K562 (cell line): ENCODE measurements at regions not wholly inside any gene's neighbourhood (a gene's known extent, or its start where the extent isn't known, plus 50 kb on each side); places are given as distances from the start of the nearest gene placed in this dataset.

Source experiments
- ARID1B ChIP-seq: fragments of 450-650 bp; IDR thresholded peaks from 2 replicates; pipeline ENCODE4 v1.6.1; 2016; ENCODE audit warnings: antibody characterized with exemption, mild to moderate bottlenecking, inconsistent platforms
- CTCF ChIP-seq, 3 experiments: IDR thresholded peaks in 2 of 3; conservative IDR thresholded peaks in 1 of 3; 2 replicates each; pipeline ENCODE4 v1.5.1; 2011 to 2012; ENCODE audit warnings: low read length in 3 of 3, mild to moderate bottlenecking in 3 of 3, control low read depth in 2 of 3, improper control_type of control experiment in 1 of 3, inconsistent platforms in 1 of 3, low read depth in 1 of 3, mixed read lengths in 1 of 3, moderate library complexity in 1 of 3; ENCODE audit not compliant: insufficient read depth in 2 of 3
- DPF2 ChIP-seq: fragments of 450-650 bp; IDR thresholded peaks from 2 replicates; pipeline ENCODE4 v1.6.1; 2016
- FOXK1 ChIP-seq: sonication (generic); formaldehyde crosslinking; IDR thresholded peaks from 2 replicates; pipeline ENCODE4 v1.8.0; 2022; ENCODE audit warnings: missing genetic modification reagents, mild to moderate bottlenecking, borderline replicate concordance
- HMBOX1 ChIP-seq: sonication (generic); IDR thresholded peaks from 2 replicates; pipeline ENCODE4 v1.6.1; 2016
- MEIS2 ChIP-seq: fragments of 450-650 bp; IDR thresholded peaks from 2 replicates; pipeline ENCODE4 v1.6.1; 2014; ENCODE audit warnings: mild to moderate bottlenecking; ENCODE audit not compliant: partially characterized antibody
- NFIC ChIP-seq: fragments of 450-650 bp; IDR thresholded peaks from 2 replicates; pipeline ENCODE4 v1.6.1; 2017; ENCODE audit warnings: mild to moderate bottlenecking, inconsistent platforms
- POLR2G ChIP-seq: fragments of 200-400 bp; formaldehyde crosslinking; IDR thresholded peaks from 2 replicates; pipeline ENCODE4 v1.6.1; 2017; ENCODE audit warnings: low read depth, mild to moderate bottlenecking, antibody characterized with exemption, low read length, moderate library complexity
- RB1 ChIP-seq: fragments of 450-650 bp; IDR thresholded peaks from 2 replicates; pipeline ENCODE4 v1.6.1; 2017; ENCODE audit warnings: low read depth, mild to moderate bottlenecking
- RCOR1 ChIP-seq, 2 experiments: IDR thresholded peaks; 2 replicates each; pipeline ENCODE4 v1.6.1; 2012; ENCODE audit warnings: low read depth in 2 of 2, low read length in 2 of 2, borderline replicate concordance in 1 of 2, improper control_type of control experiment in 1 of 2
- SMAD4 ChIP-seq: fragments of 250-450 bp; sonication (Bioruptor Pico); conservative IDR thresholded peaks from 2 replicates; pipeline ENCODE4 v1.8.0; 2021; ENCODE audit warnings: inconsistent platforms, mild to moderate bottlenecking, moderate library complexity
- SPI1 ChIP-seq: IDR thresholded peaks from 2 replicates; pipeline ENCODE4 v1.6.1; 2011; ENCODE audit warnings: low read depth, low read length, control low read depth, borderline replicate concordance
- TEAD4 ChIP-seq, 2 experiments: sonication (generic) in 1 of 2; formaldehyde crosslinking in 1 of 2; IDR thresholded peaks; 2 replicates each; pipeline versions ENCODE4 v1.6.1 to v1.8.0; 2012 to 2022; ENCODE audit warnings: borderline replicate concordance in 1 of 2, inconsistent platforms in 1 of 2, low read length in 1 of 2, mild to moderate bottlenecking in 1 of 2, missing genetic modification reagents in 1 of 2
- ZNF134 ChIP-seq: fragments of 250-450 bp; sonication (Bioruptor Pico); conservative IDR thresholded peaks from 2 replicates; pipeline ENCODE4 v1.4.0; 2020
- TF ChIP-seq, protein P1 (sequence below), 2 experiments: fragments of 450-650 bp; formaldehyde crosslinking in 1 of 2; IDR thresholded peaks; 2 replicates each; pipeline versions ENCODE4 v1.4.0 to v1.6.1; 2014 to 2020; ENCODE audit warnings: mild to moderate bottlenecking in 2 of 2, borderline replicate concordance in 1 of 2, low read depth in 1 of 2

- TF ChIP-seq DPF2 (peak; percentile 44; the same call in 1 of the 2 replicates), CTCF (IDR thresholded peaks at IDR 0.05 in 2 of 3, conservative IDR thresholded peaks at IDR 0.05 in 1 of 3; ENCODE audit: insufficient read depth in 2 of 3, low read depth in 1 of 3, low read length in 3 of 3) (peak; percentile 29 to 53 (median 31); a peak in 2 of 6 replicates), POLR2G (no peak), SPI1 (0 out of 2 replicates have a peak, but pooled peaks have one; percentile 14), FOXK1 (no peak), ZNF134 (CRISPR knock-in tag) (no peak), RCOR1 (IDR thresholded peaks at IDR 0.05; ENCODE audit: borderline replicate concordance in 1 of 2, low read depth in 2 of 2, low read length in 2 of 2) (0 out of 4 replicates have a peak, but pooled peaks of 1 of the 2 experiments have one; percentile 3), TEAD4 (IDR thresholded peaks at IDR 0.05; ENCODE audit: low read length) (no peak), TEAD4 (CRISPR knock-in tag; IDR thresholded peaks at IDR 0.05; ENCODE audit: borderline replicate concordance) (no peak), RB1 (peak; percentile 22; the same call in 1 of the 2 replicates), NFIC (peak; percentile 59), MEIS2 (peak; percentile 35), HMBOX1 (peak; percentile 91), ARID1B (0 out of 2 replicates have a peak, but pooled peaks have one; percentile 23), SMAD4 (CRISPR knock-in tag) (0 out of 2 replicates have a peak, but pooled peaks have one; percentile 21)
- TF ChIP-seq, protein P1, sequence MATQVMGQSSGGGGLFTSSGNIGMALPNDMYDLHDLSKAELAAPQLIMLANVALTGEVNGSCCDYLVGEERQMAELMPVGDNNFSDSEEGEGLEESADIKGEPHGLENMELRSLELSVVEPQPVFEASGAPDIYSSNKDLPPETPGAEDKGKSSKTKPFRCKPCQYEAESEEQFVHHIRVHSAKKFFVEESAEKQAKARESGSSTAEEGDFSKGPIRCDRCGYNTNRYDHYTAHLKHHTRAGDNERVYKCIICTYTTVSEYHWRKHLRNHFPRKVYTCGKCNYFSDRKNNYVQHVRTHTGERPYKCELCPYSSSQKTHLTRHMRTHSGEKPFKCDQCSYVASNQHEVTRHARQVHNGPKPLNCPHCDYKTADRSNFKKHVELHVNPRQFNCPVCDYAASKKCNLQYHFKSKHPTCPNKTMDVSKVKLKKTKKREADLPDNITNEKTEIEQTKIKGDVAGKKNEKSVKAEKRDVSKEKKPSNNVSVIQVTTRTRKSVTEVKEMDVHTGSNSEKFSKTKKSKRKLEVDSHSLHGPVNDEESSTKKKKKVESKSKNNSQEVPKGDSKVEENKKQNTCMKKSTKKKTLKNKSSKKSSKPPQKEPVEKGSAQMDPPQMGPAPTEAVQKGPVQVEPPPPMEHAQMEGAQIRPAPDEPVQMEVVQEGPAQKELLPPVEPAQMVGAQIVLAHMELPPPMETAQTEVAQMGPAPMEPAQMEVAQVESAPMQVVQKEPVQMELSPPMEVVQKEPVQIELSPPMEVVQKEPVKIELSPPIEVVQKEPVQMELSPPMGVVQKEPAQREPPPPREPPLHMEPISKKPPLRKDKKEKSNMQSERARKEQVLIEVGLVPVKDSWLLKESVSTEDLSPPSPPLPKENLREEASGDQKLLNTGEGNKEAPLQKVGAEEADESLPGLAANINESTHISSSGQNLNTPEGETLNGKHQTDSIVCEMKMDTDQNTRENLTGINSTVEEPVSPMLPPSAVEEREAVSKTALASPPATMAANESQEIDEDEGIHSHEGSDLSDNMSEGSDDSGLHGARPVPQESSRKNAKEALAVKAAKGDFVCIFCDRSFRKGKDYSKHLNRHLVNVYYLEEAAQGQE (IDR thresholded peaks at IDR 0.05; ENCODE audit: borderline replicate concordance): peak; percentile 25
- TF ChIP-seq, protein P1 (CRISPR knock-in tag; IDR thresholded peaks at IDR 0.05; ENCODE audit: low read depth): no peak
Observed at GRCh38 chr14:50038398-50039119, 77.8 kb downstream of the VCPKMT start (continued).
